ENCODE measurements at regions not wholly inside any gene's neighbourhood (a gene's known extent, or its start where the extent isn't known, plus 50 kb on each side); places are given as distances from the start of the nearest gene placed in this dataset.

DNA sequence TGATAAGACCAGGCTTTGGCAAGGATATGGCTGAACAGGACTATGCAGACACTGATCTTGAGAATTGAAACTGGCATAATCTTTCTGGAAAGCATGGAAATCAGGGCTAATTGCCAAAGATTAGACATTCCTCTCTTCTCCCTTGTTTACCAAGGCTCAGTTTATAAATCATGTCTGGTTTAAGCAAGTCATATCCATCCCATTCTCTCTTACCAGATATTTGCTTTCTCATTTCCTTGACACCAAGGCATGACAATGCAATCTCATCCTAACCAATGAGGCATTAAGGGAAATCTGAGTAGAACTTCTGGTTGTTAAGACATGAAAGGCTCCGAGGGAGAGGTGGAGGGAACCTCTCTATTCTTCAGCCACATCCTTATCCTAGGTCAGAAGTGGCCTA lies 110.3 kb upstream of the CEP85L start:
- no peak for DNase-seq

- DNase-seq: no peak
Measured at GRCh38 chr6:118758946-118759345, 107.6 kb upstream of the CEP85L start.

DNA sequence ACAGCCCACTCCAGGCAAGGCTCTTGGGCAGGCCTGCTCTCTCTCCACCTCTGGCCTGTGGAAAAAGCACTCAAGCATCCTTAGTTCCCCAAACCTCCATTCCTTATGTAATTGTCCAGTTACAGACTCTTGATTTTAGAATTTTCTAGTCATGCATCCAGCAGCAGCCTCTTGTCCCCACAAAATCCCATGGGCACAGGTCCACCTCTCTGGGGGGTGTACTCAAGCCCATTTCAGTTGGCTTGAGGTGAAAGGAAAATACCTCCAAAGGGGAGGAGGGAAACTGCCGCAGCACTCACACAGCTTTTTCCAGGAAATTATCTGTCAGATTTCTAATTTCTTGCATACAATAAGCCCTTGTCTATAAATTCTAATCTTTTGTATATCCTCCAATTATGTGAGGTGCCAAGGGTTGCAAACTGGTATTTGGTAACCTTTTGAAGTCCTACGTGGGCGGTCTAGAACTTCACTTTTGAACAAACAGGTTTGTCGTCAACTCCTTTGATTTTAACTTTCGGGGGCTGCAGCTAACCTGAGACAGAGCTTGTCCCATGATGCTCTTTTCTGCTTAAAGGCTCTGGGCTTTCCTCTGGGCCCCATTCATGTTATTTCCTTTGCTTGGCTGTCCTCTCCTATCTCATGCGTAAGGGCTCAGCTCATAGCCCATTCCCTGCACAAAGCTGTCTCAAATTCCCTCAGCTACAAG lies 104.7 kb upstream of the CEP85L start:
- no peak for DNase-seq

DNA sequence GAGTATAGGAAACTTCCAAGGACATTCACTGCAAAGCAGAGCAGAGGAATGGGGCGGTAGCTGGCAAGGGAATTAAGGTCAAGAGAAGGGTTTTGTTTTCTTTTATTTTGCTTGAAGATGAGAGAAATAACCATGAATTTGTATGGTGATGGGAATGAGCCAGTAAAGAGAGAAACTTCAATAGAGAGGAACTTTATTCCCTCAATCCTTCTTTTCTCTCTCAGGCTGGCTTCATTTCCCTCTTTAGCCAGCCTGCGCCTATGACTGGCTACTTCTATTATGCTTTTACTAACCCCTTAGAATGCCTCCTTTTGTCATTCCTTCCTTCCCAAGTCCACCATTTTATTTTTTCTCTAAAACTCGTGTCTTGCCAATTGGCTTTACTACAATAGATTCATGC lies 101.4 kb upstream of the CEP85L start:
- DNase-seq: no peak

GRCh38 chr6:118751072-118751471 lies 99.7 kb upstream of the CEP85L start:
- DNase-seq: no peak

DNA sequence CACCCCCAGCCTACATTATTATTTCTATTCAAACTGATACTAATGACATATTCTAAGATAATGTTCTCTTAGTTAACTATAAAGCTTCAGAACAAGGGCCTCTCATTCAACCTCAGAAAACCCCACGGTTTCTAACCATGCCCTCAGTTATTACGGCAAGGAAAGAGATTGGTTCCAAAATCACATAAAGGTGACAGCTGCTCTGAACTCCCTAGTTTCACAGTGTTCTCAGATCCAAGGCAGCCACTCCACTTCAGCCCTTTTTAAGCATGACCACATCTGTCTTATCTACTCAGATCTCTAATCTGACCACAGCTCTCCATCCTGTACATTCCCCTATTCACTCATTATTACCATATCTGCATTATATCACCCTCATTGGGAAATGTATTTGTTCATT lies 98.8 kb upstream of the CEP85L start:
- DNase-seq: no peak

- DNase-seq: peak; percentile 85
Measured at GRCh38 chr6:118748311-118749062, 97.1 kb upstream of the CEP85L start.

GRCh38 chr6:118746825-118747174 lies 95.4 kb upstream of the CEP85L start:
- no peak for DNase-seq

- DNase-seq: no peak
Measured at GRCh38 chr6:118746145-118746824, 94.9 kb upstream of the CEP85L start.

DNA sequence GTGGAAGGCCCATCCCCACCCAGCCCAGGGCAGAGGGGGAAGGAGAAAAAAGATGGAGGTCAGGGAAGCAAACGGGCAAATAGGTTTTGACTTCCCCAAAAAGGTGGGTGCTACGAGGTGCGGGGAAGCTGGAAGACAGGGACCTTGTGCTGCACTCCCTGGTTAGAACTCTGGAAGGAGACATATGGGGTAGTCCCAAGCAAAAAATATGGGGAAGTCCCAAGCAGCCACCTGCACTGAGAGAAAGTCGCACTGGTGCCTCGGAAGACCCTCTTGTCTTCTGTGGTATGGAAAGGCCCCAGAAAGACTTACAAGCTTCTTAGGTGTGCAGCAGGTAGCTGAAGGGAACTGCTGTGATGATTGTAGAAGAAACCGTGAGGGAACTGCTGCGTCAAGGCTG lies 93.8 kb upstream of the CEP85L start:
- no peak for DNase-seq

DNA sequence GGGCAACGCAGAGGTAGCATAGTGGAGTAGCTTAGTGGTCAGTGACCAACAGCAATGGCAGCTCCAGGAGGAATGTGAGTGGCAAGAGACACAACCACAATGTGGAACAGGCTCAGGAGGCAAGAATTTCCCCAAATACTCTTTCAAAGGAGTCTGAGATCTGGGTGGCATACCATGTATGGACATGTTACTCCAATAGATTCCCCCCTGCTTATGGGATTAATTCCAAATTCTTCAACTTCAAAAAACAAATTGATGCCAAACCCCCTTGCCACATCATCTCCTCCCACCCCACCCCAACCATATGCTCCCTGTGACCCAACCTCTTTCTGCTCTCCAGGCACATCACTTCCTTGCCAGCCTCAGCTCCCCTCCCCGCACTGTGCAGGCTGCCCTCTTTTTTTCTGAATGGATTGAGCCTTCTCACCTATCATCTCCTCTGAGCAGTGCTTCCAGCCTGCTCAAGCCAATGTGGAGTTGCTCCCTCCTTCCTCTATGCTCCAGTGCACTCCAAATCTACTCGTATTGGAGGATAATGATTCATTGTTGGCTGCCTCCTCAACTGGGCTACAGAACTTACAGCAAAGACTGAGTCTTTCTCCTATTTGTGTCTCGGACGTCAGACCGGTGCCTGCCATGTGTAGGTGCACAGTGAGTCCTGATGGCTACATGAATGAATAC lies 93.0 kb upstream of the CEP85L start:
- DNase-seq: peak; percentile 65

DNA sequence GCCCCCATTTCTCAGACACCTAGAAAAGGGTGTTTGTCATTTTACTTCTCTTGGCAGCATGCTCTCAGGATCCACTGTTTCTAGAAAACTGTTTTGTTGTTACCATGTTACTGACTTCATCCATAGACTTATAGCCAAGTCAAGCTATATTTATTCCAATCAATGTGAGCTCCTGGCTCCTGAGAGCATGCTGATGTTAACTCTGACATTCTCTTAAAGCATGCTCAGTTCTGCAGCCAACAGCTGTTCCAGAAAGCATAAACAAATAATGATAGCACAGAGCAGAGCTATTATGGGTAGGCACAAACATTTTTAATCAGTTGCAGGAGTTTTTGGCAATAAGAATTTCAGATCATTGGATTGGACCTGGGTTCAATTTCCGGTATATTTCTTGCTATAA lies 92.4 kb upstream of the CEP85L start:
- peak; percentile 29 for DNase-seq

- no peak for DNase-seq
Measured at GRCh38 chr6:118740372-118740771, 89.0 kb upstream of the CEP85L start.

DNA sequence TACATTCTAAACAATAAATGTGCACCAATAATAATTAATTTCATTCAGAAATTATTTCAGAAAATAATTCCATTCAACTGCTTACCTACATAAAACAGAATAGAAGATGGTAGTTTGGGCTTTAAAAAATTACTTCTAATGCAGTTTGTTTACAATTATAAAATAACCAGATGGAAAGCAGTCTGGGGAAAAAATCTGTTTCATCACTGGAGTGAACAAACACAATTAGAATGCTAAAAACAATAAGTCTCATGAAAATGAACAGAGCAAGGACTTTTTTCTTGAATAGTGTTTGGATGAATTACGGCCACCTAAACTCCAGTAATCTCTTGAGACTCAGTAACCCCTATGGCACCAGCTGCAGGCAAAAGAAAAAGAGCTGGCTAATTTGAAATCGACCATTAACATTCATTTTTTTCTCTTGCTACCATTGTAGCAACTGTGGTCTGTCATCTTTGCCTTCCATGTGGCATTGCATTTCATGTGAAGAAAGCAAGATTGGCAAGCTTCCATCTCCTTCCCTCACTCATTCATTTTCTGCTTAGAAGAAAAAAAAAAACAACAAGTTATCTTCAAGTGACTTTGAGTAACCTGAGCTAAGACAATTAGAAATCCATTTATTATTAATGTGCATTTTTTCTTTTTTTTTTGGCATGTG lies 88.4 kb upstream of the CEP85L start:
- peak; percentile 39 for DNase-seq

DNA sequence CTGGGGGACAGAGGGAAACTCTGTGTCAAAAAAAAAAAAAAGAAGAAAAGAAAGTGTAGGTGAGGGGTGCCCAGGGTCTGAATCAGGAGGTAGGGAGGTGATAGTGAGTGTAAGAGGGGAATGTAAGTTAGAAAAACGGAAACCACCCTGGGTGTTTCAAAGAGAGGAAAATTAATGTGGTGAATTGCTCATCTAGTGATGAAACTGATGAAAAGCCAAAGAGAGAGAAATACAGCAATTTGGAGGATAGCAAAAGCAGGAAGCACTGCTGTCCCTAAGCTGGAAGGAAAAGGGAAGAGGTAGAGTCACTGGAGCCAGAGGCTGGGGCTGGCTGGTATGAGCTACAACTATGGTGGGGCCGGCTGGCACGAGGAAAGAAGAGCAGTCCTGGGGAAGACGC lies 85.0 kb upstream of the CEP85L start:
- DNase-seq: no peak

- no peak for DNase-seq
Measured at GRCh38 chr6:118735320-118735719, 83.9 kb upstream of the CEP85L start.

DNA sequence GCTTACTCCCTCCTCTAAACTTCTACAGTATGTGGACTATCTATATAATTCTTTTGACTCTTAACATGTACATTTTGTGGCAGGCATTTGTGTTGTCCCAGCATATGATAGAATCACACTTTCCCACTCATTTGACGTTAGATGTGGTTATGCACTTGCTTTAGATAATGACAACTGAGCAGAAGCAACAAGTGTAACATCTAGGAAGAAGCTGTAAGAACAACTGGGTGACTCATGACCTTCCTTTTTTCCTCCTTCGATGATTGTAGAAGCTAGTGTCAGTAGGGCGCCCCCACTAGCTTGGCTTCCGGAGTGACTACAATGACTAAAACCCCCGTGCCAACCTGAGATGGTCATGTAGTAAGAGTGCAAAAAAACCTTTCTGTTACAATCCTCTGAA lies 74.6 kb upstream of the CEP85L start:
- DNase-seq: no peak

GRCh38 chr6:118724211-118724610 lies 72.8 kb upstream of the CEP85L start:
- DNase-seq: no peak

GRCh38 chr6:118722829-118723813 lies 71.7 kb upstream of the CEP85L start:
- no peak for DNase-seq

- no peak for DNase-seq
Measured at GRCh38 chr6:118720125-118720473, 68.7 kb upstream of the CEP85L start.

- DNase-seq: no peak
Measured at GRCh38 chr6:118719351-118720124, 68.1 kb upstream of the CEP85L start.

All from NCI-H1694 (cell line).